Right hindlimb (tissue), 1 donor: ENCODE measurements at regions not wholly inside any gene's neighbourhood (a gene's known extent, or its start where the extent isn't known, plus 50 kb on each side); places are given as distances from the start of the nearest gene placed in this dataset.

Experiments used
- DNase-seq: peaks from one replicate; pipeline ENCODE4 v3.0.0-alpha.2; 2018

DNA sequence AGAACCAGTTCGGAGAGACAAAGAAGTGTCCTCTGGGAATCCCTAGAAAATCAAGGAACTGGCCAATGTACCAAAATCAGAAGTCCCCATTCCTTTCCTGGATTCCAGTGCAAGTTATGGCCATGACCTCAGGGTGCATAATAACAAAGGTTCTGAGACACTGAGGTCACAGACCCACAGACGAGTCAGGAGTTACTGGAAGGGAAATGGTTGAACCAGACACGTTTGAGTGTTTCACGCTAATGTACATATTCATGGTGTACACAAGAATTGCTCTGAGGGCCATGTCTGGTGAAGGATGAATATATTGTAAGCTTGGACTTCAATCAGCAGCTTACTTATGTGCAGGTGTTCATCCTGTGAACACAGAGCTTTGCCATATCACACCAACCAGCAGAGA, 58.6 kb upstream of the KLHL29 start:
- DNase-seq = no peak

DNA sequence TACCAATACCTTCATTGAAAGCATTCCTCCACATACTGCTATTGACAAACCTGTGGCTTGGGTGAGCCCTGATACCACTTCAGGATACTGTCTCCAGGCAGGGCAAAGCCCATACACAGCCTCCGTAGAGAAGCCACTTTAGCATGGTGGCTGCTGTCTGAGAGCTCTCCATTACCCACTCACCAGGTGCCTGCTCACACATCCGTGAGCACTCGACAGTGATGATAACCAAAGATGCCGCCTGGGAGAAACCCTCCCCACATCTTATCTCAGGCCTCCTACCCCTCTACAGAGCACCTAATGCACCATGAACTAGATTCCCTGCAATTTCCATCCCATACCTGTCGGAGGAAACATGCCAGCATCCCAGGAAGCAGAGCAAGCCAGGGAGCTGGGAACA, 57.6 kb upstream of the KLHL29 start:
- no peak for DNase-seq

DNA sequence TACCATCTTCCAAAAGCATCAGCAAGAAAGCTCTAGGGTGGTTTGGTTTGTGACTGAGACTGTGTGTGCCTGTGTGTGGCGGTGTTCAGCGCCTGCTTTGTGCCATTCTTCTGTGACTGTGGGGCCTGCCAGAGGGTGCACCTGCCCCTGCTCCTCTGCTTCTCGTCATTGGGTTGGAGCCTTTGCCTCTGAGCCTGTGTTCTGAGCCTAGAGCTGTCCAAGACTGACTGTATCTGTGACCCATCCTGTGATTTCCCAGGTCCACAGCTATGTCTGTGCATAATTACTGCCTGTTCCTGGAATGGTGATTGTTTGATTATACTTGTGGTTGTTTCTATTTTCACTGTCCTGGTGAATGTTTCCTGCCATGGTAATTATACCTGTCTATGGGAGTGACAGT, 57.1 kb upstream of the KLHL29 start:
- no peak for DNase-seq

GRCh38 chr2:23330214-23330613, 54.8 kb upstream of the KLHL29 start:
- peak; percentile 40 for DNase-seq
